Ecto neural progenitor cell (in vitro differentiated cells): ENCODE measurements at regions not wholly inside any gene's neighbourhood (a gene's known extent, or its start where the extent isn't known, plus 50 kb on each side); places are given as distances from the start of the nearest gene placed in this dataset.
"Not testable (repeated sequence)": the region's sequence is repeated elsewhere in the genome, so short reads cannot be mapped to it uniquely, and the experiment has no call there.

Experiments used
- DNase-seq: peaks from one replicate; pipeline ENCODE4 v3.0.0-alpha.2; 2018; ENCODE audit warnings: low spot score

DNA sequence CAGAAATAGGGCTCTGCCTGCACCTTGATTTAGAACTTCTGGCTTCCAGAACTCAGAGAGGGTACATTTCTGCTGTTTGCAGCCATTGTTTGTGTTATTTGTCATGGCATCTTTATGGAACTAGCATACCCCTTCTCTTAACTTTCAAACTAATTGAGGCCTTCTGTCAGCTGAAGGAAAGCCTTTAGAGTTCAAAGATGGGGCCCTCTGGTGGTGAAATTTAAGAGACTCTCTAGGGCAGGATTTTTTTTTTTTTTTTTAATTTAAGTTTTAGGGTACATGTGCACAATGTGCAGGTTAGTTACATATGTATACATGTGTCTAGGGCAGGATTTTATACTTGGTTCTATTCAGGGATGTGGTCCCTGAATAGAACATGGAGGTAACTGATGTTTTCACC is 260.6 kb upstream of the LINC00305 start:
- DNase-seq, result no peak

DNA sequence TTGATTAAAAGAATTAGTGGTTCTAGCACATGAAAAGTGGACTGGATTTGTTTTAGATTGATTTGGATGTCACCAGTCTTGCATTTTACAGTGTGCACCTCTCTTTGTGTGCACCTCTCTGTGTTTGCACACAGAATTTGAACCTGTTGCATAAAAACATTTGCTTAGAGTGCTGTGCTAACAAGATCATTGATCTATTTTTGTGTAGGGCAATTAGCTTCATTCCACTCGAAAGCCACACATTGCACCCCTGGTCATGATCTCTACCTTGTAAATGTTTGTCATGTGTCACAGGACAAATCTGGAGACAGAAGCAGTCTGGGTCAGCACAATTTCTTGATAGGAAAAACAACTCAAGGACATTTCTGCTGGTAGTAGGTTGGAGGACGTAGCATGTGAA is 258.7 kb upstream of the LINC00305 start:
- DNase-seq, result no peak

DNA sequence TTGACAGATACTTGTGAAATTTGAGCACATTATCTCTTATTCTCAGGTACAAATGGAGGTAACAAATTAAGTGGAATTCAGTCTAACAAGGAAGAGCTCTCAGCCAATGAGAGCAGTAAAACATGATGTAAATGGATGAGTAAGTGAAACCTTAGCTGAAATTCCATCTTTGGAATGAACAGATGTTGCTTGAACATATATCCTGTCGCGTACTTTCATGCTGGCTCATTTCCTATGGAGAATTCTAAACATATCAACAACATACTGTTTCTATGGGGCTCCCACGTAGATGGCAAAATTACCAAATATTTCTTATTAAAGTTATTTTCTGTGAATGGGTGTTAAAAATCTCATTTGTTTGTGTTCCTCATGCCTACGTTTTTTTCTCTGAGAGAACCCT is 256.3 kb upstream of the LINC00305 start:
- DNase-seq, result no peak

DNA sequence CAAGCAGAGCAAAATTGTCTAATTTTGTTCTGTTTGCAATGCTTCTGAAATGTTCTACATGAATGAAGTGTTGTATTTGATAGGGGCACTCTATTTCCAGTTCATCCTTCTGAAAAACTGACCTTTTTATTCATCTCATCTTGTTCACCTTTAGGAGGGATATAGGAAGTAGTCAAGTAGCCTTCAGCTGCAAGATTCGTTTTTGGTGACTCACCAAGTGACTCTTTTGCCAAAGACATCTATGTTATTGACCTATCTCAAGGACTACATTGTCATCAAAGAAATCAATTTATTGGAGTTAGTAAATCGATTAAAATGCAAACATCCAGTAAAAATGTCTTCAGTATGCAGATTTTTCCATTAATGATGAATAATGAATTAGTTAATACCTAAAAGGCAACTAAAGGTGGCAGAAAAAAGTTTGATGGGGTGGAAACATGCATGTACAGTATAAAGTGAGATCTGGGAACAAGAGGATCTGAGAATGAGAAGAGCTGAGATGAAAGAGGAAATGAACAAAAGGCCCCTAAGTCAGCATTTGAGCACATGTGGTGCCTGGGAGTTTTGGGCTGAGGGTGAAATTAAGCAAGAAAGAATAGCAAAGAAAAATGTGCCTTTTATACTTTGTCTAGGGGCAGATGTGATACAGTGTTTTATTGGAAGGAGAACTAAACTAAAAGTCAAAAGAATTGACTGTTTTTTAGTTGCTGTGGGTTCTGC is 255.1 kb upstream of the LINC00305 start:
- DNase-seq, result no peak

DNA sequence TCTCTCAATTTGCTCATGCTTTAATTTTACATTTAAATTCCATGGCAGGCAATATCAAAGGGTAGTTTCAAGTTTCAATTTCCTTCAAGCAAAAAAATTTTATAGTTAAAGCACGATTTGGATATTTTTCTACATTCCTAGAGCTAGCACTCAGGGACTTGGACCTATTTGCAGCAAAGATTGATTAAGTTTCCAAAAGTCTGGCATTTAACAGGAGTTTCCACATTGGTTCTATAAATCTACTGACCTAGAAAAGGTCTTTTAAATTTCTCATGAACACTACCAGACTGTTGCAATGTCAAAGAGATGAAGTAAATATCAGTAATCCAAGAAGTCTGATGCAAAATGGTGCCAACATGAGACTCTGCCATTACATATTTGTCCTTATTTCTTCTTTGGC is 253.7 kb upstream of the LINC00305 start:
- DNase-seq, result no peak

DNA sequence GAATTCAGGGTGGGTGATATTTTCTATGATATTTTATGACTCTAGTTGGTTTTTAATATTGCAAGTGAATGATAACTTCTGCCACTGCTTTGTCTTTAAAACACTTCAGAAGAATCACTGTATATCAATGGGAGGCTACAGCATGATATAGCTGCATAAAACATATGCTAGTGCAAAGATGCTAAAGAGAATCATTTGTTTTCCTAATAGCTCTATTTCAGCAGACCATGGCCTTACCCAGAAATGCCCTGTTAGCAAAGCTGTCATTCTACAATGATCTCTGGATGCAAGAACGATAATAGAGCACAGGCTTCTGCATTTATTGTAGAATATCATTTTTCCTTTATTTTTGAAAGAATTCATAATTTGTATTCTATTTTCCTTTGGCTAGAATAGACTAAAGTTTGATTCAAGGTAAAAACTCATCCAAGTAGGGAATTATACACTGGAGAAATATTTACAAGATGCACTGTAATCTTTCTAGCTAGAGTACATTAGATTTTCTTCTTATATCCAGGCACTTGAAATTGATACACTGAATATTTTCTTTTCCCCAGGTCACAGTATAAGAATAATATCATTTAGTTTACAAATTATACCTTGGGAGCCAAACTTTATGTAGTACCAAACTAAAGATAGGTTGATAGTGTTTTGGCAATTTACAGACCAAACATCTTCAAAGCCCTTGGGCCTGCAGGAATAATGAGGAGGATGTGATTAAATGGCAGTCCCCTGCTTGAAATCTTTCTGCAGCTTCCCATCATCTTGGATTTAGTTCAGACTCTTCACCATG is 252.6 kb upstream of the LINC00305 start:
- no peak for DNase-seq

DNA sequence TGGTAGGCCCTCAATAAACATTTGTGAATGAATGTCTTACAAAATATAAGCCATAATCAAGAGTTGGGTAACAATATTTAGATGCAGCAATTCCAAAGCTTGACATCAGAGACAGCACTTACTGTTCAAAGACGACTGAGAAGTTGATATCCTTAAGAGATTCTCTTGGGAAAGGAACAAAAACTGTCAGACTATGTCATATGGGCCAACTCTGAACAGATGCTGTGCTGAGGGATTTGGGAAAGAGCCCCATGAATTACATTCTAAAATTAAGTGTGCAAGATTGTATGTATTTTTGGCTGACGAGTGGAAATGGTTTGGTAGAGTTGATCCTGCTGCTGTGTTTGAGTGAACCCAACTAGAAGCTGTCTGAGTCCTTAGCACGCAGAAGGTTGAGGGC is 250.7 kb upstream of the LINC00305 start:
- no peak for DNase-seq

DNA sequence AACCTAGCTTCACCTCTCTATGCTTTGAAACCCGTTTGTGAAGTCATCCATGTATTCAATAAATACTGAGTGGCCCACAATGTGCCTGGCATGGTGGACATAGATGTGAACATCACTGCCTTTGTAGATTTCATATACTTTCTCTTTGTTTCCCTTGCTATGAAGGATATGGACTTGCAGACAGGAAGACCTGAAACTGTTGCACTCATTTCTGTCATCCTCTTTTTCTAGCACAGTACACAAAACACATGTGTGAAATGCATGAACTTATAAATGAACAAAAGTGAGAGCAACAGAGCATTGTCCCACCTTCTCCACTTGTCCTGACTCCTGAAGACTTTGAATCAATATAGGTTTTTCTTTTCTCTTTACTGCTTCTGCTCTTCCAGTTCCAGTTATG is 249.4 kb upstream of the LINC00305 start:
- no peak for DNase-seq

DNA sequence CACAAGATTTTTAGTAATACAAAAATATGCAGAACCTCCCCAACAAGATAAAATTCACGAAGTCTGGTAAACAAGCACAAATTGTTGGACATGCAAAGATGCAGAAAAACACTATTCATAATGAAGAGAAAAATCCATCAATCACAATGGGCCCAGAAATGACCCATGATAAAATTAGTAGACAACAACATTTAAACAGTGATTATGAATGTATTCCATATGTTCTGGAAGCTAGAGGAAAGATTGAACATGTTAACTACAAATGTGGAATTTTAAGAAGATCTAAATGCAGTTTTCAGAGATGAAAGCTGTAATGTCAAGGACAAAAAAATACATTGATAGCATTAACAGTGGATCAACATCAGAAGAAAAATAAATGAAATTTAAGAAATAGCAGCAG is 243.3 kb upstream of the LINC00305 start:
- no peak for DNase-seq

DNA sequence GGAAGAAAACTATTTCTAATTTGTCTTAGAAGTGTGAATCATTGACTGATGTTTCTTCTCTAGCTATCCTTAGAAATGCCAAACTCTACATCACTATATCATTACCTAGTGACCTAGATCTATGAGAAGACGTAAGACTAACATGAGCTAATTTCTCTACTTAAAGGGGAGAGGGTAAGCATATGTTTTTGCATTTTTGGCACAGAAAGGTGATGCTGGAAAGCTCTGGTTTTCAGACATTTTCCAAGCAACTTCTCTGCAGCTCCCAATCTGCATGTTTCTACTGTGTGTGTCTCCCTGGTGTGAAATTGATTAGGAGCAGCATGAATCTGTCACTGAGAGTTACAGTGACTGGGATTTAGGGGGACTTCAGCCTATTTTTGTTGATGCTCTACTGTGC is 235.2 kb upstream of the LINC00305 start:
- DNase-seq, result no peak

DNA sequence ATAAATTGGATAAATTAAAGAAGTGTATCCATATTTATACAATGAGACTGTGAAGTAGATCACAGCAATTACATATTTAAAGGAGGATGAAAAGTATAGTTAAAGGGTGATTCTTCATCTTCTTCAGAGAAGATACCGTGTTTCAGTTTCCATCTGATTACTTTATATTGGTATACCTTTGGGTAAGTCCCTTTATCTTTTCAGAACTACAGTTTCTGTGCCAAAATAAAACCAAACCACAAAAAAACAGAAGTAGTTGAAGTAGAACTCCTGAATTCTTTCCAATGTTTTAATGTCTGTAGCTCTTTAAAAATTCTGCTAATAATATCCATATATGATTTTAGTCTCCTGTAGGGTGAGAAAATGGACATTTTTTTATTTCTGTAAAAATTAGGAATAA is 231.2 kb upstream of the LINC00305 start:
- no peak for DNase-seq

DNA sequence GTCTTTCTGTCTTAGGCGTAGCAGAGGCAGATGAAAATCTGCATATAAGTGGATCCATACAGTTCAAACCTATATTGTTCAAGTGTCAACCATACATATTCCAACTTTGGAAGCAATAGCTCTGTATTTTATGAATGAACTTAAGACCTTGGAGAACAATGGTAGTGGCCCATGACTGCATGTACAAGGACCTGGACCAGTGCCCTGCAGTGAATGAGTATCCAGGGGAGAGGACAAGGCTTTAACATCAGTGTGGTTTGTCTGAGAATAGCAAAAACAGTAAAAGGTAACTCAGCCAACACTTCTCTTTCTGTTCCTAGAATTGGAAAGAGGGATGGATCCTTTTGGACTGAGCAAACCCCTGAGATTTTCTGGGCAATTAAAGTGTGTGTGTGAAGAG is 230.8 kb upstream of the LINC00305 start:
- no peak for DNase-seq

DNA sequence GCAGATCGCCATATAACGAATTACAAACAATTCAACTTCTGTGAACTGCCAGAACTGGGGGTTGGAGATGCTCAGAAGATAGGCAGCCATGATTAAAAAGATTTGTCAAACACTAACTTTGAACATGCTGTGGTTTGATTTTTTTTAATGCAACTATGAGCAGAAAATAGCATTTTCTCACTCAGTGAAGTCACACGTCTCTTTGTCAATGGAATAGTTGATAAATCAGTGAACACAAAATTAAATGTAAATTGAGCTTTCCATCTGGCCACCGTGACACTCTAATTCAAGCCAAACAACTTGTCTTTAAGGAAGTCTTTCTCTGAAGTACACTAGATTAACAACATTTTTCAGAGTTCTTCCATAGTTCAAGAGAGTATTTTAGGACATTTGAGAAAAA is 228.6 kb upstream of the LINC00305 start:
- no peak for DNase-seq

DNA sequence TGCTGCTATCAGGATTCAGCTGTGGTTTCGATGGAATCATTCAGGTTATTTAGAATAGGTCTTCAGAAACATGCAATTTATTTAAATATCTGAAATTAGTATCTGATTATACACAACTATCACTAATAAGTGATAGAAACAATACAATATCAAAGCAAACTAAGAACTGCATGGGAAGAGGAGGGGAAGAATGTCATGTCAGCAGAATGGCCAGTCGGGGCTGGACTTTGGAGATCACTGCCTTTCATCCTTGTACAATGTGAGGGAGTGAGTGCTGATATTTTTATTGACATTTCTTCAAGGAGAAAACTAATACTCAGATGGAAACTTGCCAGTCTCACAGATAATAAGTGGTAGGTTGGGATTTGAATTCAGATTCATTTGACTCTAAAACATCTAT is 224.0 kb upstream of the LINC00305 start:
- no peak for DNase-seq

DNA sequence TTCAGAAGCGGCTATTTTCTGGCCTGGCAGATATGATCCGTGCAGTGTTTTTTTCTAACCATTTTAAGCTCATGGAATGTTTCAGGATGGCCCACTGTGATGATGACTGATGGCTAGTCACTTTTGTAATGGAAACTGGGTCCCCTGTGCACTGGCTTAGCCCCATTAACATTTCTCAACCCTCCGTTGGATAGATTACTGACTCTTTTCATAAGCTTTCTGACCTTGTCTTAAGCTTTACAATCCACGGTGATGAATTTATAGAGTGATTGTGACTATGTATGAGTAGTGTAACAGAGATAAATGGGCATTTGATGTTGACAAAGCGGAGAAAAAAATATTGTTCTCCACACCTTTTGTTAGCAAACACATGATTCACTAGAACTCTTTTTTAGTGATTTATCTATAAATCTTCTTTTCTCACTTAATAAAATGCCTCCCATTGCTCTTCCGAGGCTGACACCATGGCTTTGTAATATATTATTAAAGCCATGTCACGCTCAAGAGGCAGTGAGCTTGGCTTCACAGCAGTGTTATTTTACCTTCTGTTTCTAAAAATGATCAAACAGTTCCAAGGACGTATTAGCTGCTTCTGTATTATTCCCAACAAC is 221.0 kb upstream of the LINC00305 start:
- DNase-seq, result not testable (repeated sequence)

DNA sequence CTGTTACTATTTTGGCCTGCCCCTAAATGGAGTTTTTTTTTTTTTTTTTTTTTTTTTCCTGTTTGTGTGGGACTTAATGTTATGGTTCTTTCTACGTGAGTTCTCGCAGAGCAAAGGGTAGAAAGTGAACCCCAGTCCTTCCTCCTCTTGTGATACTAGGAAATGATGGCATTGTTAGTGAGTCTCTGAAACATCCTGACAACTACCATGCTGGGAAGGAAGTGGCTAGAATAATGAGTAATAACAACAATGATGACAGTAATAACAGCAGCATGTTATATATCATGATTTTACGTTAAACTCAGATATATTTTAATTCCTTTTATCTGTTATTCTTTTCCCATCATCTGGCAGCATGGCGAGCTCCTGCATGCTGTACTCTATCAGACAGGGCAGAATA is 216.2 kb upstream of the LINC00305 start:
- no peak for DNase-seq

DNA sequence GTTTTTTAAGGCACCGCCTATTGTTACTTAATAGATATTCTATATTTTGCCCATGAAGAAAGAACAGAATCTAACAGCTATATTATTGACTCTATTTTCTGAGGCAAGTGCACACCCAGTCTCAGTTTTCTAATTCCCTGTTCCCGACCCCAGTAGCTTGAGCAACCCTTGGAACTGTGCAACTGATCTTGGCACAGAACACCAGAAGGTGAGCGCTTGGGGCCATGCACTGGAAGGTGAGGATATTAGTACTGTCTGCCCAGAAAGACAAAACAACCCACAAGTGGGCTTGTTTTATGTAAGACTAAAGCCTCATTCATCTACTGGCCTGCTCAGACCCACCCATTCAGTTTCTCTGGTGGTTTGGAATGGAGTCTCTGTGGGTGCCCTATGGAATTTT is 188.8 kb upstream of the LINC00305 start:
- DNase-seq, result no peak

DNA sequence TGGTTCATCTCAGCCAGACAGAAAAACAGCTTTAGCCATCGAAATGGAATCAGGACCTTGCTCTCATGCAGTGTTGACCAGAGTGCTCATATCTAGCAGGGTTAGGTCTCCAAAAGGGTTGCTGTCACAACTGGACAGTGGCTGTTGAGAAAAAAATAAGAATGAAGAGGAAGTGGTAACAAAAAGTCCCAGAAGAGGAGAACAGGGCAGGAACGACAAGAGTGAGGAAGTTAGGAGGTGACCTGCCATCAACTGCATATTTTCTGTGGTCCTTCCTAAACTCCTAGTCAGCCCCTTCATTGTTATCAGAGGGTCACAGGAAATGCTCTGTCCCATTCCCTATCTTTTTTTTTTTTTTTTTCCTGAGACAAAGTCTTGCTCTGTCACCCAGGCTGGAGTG is 188.1 kb upstream of the LINC00305 start:
- DNase-seq, result no peak

DNA sequence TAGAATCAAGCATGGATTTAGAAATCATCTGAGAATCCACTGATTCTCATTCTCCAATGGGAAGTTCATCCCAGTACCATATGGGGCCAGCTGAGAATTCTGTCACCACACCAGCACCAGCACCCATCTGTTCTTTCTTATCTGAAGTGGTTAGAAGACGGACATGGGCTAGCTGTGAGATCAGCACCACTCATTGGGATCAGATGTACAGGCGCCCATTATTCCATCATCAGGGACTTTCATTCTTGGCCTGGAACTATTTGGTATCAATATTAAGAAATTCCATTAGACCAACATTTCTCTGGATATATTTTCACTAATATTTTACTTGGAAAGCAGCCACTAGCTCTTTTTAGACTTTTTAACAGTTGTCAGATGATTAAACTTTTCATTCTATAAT is 185.9 kb upstream of the LINC00305 start:
- DNase-seq, result no peak

DNA sequence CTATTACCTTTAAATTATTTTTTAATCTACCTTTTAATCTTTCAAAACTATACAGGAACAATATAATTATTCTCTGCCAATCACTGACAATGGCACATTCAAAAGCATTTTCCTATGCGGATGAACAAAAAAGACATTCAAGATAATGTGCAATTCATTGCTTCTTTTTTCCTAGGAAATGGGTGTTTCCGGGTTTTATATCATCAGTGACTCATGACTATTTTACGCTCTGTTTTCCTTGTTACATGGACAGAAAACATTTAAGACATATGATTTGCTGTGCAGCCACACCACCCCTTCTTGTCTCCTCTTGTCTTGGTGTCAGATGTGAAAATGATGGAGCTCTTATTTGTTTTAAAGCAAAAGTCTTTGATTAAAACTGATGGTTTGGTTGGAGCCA is 184.7 kb upstream of the LINC00305 start:
- DNase-seq, result no peak

DNA sequence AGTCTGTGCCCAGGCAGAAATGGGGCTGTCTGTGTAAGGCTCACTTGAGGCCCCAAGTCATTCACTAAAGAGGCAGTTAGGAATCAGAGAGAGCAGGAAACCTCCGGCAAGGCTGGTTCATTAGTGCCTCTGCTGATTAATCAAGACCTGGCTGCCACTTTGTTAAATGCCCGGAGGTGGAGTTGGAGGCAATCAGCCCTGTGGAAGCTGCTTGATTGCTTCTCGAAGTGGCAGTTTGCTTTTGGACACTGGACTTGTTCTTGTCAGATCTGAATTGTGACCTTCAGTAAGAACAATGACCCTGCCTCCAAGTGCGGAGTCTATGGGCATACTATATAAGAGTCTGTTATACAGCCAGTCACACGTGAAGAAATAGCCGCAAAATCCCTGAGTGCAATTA is 183.9 kb upstream of the LINC00305 start:
- DNase-seq, result no peak

DNA sequence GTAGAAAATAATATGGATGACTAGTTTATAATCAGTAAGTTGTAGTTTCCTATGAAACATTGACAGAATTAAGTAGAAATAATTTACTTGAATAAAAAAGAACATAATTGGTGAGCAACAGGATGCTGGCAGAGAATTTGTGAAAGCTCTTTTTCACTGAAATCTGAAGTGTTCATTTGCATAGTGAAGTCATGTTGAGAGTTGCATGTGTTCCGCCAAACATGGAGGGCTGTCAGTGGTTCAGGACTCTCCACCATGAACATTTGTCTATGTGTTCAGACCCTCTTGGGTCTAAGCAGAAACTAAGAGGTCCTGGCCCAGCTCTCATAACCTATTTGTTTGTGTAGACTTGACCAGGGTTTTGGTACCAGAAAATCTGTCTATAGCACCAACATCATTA is 182.5 kb upstream of the LINC00305 start:
- DNase-seq, result no peak

DNA sequence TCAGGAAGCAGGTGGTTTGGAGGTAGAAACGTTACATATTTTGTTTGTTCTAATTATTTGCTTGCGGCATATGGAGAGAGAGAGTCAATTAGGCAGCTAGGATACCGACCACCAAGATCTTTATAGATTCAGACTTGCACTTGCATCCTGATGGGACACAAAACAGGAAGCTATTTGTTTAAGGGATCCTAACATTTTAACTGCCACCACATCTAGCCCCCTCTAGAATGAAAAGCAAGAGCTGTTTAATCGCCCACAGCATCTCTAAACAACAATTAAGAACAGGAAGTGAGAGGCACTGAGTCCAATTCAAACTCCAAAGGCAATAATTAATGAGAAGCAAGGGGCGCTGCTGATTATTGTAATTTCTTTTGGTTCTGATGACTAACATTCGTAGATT is 182.0 kb upstream of the LINC00305 start:
- DNase-seq, result no peak
